ENCODE measurements at regions not wholly inside any gene's neighbourhood (a gene's known extent, or its start where the extent isn't known, plus 50 kb on each side); places are given as distances from the start of the nearest gene placed in this dataset.

GRCh38 chr16:61050547-61050946 is 985.7 kb downstream of the CDH8 start (continued):
- TF ChIP-seq ESRRA (CRISPR knock-in tag; IDR thresholded peaks at IDR 0.05; ENCODE audit: low read depth) = no peak

- no peak overlapping the region for H3K27ac ChIP-seq (ENCODE audit: extremely low read length, insufficient read depth, low read length)
- no peak overlapping the region for H3K9ac ChIP-seq (ENCODE audit: insufficient read depth, low read depth, low read length)
- H3K4me1 ChIP-seq (ENCODE audit: insufficient read depth, low read length) = no peaks in the 10 kb centered on the region
- no peak for ATAC-seq
- 2% methylated on average over 4 of the region's 4 CpGs for WGBS (ENCODE audit: low lambda C conversion rate)
- H3K27me3 ChIP-seq (ENCODE audit: control insufficient read depth in 1 of 2, insufficient read depth in 2 of 2, low read length in 2 of 2) = no peaks in the 10 kb centered on the region
- no peak overlapping the region for H3K4me3 ChIP-seq (replicated peaks in 1 of 3; ENCODE audit: insufficient read depth in 1 of 3, low read depth in 2 of 3, low read length in 3 of 3)
- H3K79me2 ChIP-seq (ENCODE audit: insufficient read depth, low read length) = no peaks in the 10 kb centered on the region
- H2AFZ ChIP-seq (ENCODE audit: low read length) = no peak overlapping the region
- in situ Hi-C loops (cut with HindIII; ENCODE audit: extremely low pct_ligation_motif_present, low pct_unique_long_range_greater_than_20kb) (no loop called here), intact Hi-C loops (cut with micrococcal nuclease; ENCODE audit: unreplicated experiment) (no loop called here)
- no peak for FAIRE-seq
- POLR2A ChIA-PET = no interaction called here
- no peak for DNase-seq (ENCODE audit: low spot score)
- H3K4me2 ChIP-seq (ENCODE audit: low read depth, low read length) = no peak overlapping the region
- no TSS peak for BruUV-seq (replicated peaks)
- peak; percentile 74; the same call in 1 of the 2 replicates for TF ChIP-seq RAD51 (IDR thresholded peaks at IDR 0.05; ENCODE audit: borderline replicate concordance)
- TF ChIP-seq ZNF605 (CRISPR knock-in tag; IDR thresholded peaks at IDR 0.05) = no peak
- CTCF ChIA-PET (ENCODE audit: low intra/inter-chr PET ratio, low total read pairs) = no interaction called here
- no peaks in the 10 kb centered on the region for H3K36me3 ChIP-seq (replicated peaks in 1 of 2; ENCODE audit: control insufficient read depth in 1 of 2, insufficient read depth in 2 of 2, low read length in 2 of 2)
- no peaks in the 10 kb centered on the region for H4K20me1 ChIP-seq (ENCODE audit: insufficient read depth, low read length)
- H3K9me3 ChIP-seq (ENCODE audit: low read length) = peaks cover 60% of the 10 kb centered on the region
These were observed 990.3 kb downstream of the CDH8 start for GRCh38 chr16:61045931-61046330.

- CTCF ChIA-PET (ENCODE audit: low intra/inter-chr PET ratio, low total read pairs) = no interaction called here
- no peak for FAIRE-seq
- no peak overlapping the region for H3K4me2 ChIP-seq (ENCODE audit: low read depth, low read length)
These were observed 993.5 kb downstream of the CDH8 start for GRCh38 chr16:61042737-61043136.

More at GRCh38 chr16:61042737-61043136, 993.5 kb downstream of the CDH8 start:
- H3K27ac ChIP-seq (ENCODE audit: extremely low read length, insufficient read depth, low read length) = no peak overlapping the region
- no peaks in the 10 kb centered on the region for H3K27me3 ChIP-seq (ENCODE audit: control insufficient read depth in 1 of 2, insufficient read depth in 2 of 2, low read length in 2 of 2)
- POLR2A ChIA-PET = no interaction called here
- no peaks in the 10 kb centered on the region for H3K4me1 ChIP-seq (ENCODE audit: insufficient read depth, low read length)
- 2% methylated on average over 3 of the region's 3 CpGs for WGBS (ENCODE audit: low lambda C conversion rate)
- H2AFZ ChIP-seq (ENCODE audit: low read length) = no peak overlapping the region
- in situ Hi-C loops (cut with HindIII; ENCODE audit: extremely low pct_ligation_motif_present, low pct_unique_long_range_greater_than_20kb) (no loop called here), intact Hi-C loops (cut with micrococcal nuclease; ENCODE audit: unreplicated experiment) (no loop called here)
- DNase-seq (ENCODE audit: low spot score) (no peak), ATAC-seq (no peak)
- no peaks in the 10 kb centered on the region for H3K79me2 ChIP-seq (ENCODE audit: insufficient read depth, low read length)
- TF ChIP-seq ATM (IDR thresholded peaks at IDR 0.05; ENCODE audit: borderline replicate concordance) = no peak
- TF ChIP-seq MIER2 (CRISPR knock-in tag; IDR thresholded peaks at IDR 0.05) = peak; percentile 54; the same call in 1 of the 2 replicates
- no peak for TF ChIP-seq ZNF543 (CRISPR knock-in tag; IDR thresholded peaks at IDR 0.05)
- no peak for TF ChIP-seq SMAD1 (CRISPR knock-in tag; IDR thresholded peaks at IDR 0.05; ENCODE audit: borderline replicate concordance, low read depth)
- TF ChIP-seq REST (IDR thresholded peaks at IDR 0.05; ENCODE audit: borderline replicate concordance in 1 of 2, low read depth in 1 of 2, low read length in 2 of 2) = peak; percentile 37 to 90
- TF ChIP-seq ZNF230 (CRISPR knock-in tag; IDR thresholded peaks at IDR 0.05) = no peak
- no peak for TF ChIP-seq ZNF260 (CRISPR knock-in tag; IDR thresholded peaks at IDR 0.05; ENCODE audit: borderline replicate concordance, low read depth)
- peaks cover 41% of the 10 kb centered on the region for H3K9me3 ChIP-seq (ENCODE audit: low read length)
- H3K4me3 ChIP-seq (replicated peaks in 1 of 3; ENCODE audit: insufficient read depth in 1 of 3, low read depth in 2 of 3, low read length in 3 of 3) = no peak overlapping the region
- no peak overlapping the region for H3K9ac ChIP-seq (ENCODE audit: insufficient read depth, low read depth, low read length)
- BruUV-seq (replicated peaks) = no TSS peak
- no peaks in the 10 kb centered on the region for H4K20me1 ChIP-seq (ENCODE audit: insufficient read depth, low read length)
- H3K36me3 ChIP-seq (replicated peaks in 1 of 2; ENCODE audit: control insufficient read depth in 1 of 2, insufficient read depth in 2 of 2, low read length in 2 of 2) = no peaks in the 10 kb centered on the region

All from HepG2 (cell line).